H4 (cell line): ENCODE measurements at regions not wholly inside any gene's neighbourhood (a gene's known extent, or its start where the extent isn't known, plus 50 kb on each side); places are given as distances from the start of the nearest gene placed in this dataset.

Experiments
- DNase-seq: peaks from one replicate; pipeline ENCODE4 v3.0.0-alpha.2; 2015; ENCODE audit warnings: low spot score

DNA sequence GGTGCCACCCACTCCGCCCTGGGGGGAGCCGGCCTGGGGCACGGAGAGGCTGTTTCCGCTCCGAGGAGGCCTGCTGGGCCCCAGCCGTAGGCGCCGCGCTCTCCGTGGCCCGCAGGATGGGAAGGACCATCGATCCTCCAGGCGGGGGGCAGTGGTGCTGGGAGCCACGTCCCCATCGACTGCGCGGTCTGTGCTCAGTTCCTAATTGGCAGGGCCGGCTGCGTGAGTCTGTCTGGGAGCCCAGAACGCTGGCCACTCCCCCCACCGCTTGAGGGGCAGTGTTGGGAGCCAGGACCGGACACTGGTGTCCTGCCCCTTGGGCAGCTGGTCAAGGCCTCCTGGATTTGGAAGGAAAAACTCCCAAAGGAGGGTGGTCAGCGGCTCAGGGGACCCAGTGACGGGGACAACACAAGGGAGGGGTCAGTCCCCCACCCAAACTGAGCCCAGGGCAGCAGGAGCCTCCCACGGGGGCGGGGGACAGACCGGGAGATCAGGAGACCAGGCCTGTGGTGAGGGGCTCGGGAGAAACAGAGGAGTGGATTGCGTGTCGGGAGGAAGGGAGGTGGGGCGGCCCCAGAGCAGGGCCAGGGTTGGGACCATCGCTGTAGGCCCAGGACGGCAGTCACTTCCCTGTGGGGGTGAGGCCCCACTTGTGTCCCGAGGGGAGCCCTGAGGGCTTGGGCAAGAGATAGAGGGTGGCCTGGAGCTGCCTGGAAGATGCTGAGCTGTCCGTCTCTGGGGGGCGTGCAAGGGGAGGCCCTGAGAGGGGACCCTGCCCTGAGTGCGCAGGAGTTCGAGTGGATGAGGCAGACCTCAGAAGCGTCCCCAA, 89.0 kb downstream of the UNCX start:
- no peak for DNase-seq

- DNase-seq: no peak
Observed at GRCh38 chr7:1322240-1323110, 89.8 kb downstream of the UNCX start.

DNA sequence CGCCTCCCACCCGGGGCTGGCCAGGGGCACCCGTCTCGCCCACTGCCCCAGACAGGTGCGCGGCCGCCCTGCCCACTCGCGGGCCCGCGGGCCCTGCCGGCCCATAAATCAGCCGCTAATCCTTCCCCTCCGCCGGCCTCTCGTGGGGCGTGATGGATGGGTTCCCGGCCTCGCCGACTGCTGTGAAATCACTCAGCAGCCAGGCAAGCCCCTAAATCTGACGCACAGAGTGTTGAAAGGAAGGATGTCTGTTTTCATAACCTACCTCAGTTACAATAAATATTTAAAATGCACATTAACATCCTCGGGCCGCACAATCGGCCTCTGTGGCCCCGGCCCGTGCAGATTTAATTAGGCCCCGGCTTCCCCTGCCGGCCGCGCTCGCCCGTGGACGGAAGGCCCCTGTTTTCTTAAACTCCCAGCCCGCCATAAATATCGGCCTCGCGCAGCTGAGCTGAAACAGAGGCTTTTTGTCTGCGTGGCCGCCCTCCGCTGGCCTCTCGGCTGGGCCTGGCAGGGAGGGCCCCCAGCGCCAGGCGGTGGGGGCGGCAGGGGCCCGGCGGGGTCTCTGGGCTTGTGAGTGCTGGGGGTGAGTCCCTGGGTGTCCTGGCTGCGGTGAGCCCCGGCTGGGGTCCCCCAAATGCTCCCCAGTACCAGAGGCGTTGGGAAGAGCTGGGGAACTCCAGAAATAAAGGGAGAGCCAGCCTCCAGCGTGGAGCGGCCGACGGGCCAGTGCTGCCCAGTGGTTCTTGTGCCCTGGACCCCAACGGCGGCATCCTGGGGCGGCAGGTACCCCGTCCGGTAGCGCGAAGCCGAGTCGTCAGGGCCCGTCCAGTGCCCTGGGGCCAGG, 90.7 kb downstream of the UNCX start:
- no peak for DNase-seq

GRCh38 chr7:1324028-1324900, 91.6 kb downstream of the UNCX start:
- DNase-seq: no peak

- no peak for DNase-seq
Observed at GRCh38 chr7:1325246-1325645, 92.6 kb downstream of the UNCX start.

DNA sequence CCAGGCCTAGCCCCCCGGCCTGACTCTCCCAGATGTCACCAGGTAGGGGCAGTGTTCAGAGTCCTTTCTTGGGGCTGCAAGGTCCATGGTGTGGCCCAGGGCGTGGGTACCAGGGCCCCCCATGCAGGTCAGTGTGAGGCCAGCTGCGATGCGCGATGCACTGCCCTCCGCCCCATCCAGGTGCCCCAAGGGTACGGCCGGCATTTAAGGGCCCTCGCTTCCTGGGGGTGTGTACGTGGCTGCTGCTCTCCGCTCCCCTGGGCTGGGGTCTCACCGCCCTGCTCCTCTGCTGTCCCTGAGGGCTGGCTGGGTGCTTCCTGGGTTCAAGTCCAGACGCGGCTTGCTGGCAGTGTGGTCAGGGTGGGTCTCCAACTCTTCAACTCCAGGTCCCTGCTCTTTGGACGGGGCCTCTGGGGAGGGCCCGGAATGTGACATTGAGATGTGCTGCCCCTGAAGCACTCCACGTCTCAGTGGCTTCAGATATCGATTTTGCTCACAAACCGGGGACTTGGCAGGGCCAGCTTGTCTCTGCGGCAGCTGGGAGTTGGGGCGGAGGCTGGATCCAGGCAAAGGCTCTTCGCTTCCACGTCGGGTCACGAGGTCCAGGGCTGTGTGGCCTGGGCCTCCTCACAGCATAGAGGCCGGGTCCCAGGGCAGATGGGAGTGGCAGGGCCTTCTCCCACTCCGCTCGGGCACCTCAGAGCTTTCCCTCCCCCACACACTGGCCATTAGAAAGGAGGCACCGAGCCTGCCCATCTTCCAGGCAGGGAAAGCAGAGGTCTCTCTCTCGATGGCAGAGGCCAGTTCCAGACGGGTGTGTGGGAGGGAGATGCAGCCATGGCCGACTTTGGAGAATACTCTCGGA, 93.2 kb downstream of the UNCX start:
- no peak for DNase-seq

- no peak for DNase-seq
Observed at GRCh38 chr7:1326511-1326785, 93.8 kb downstream of the UNCX start.

GRCh38 chr7:1329261-1329660, 96.6 kb downstream of the UNCX start:
- no peak for DNase-seq

- no peak for DNase-seq
Observed at GRCh38 chr7:1329966-1330800, 97.5 kb downstream of the UNCX start.

GRCh38 chr7:1330801-1331425, 98.2 kb downstream of the UNCX start:
- DNase-seq: no peak

DNA sequence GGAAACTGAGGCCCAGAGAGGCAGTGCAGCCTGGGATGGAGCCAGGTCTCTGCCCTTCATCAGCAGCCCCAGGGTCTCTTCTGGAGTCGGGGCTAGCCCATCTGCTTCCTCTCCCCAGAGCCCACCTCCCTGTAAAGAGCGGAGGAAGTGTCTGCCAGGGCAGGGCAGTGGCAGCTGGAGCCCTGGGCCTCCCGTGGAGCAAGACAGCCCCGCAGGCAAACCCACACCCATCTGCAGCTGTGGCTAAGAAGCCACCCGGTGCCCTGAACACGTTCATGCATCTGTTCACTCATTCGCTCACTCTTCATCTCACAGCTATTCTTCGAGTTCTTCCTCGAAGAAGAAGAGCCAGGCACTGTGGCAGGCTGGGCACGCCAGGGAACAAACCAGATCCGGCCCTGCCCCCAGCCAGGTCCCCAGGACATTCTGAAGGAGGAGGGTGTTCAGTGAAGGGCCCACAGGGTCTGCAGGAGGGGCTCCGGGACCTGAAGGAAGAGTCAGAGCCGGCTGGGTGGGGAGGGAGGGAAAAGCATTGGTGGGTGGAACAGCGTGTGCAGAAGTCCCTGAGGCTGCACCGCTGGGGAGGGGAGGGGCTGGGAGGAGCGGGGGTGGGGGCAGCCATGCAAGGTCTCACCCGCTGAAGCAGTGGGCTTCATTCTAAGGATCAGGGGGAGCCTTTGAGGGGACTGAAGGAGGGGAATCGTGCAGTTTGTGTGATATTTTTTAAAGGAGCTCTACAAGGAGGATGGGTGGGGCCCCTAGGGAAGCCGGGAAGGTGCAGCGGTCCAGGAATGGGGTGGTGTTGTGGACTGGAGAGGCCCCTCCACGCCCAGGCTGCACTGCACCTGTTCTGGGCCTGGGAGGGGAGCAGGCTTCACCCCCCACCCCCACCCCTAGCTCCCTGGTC, 99.1 kb downstream of the UNCX start:
- no peak for DNase-seq

DNA sequence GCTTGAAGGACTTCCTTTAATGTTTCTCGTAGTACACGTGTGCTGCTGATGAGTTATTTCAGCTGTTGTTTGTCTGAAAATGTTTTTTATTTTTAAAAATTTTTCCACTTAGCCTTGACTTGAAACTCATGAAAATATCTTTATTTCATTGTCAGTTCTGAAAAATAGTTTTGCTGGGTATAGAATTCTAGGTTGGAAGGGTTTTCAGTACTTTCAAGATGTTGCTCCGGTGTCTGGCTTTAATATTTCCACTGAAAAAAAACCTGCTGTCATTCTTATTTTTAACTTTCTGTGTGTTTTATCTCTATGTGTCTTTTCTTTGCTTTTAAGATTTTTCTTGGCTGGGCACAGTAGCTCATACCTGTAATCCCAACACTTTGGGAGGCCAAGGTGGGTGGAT, 103.8 kb downstream of the UNCX start:
- DNase-seq: no peak

- no peak for DNase-seq
Observed at GRCh38 chr7:1339611-1340010, 106.9 kb downstream of the UNCX start.

GRCh38 chr7:1340031-1340430, 107.4 kb downstream of the UNCX start:
- no peak for DNase-seq

DNA sequence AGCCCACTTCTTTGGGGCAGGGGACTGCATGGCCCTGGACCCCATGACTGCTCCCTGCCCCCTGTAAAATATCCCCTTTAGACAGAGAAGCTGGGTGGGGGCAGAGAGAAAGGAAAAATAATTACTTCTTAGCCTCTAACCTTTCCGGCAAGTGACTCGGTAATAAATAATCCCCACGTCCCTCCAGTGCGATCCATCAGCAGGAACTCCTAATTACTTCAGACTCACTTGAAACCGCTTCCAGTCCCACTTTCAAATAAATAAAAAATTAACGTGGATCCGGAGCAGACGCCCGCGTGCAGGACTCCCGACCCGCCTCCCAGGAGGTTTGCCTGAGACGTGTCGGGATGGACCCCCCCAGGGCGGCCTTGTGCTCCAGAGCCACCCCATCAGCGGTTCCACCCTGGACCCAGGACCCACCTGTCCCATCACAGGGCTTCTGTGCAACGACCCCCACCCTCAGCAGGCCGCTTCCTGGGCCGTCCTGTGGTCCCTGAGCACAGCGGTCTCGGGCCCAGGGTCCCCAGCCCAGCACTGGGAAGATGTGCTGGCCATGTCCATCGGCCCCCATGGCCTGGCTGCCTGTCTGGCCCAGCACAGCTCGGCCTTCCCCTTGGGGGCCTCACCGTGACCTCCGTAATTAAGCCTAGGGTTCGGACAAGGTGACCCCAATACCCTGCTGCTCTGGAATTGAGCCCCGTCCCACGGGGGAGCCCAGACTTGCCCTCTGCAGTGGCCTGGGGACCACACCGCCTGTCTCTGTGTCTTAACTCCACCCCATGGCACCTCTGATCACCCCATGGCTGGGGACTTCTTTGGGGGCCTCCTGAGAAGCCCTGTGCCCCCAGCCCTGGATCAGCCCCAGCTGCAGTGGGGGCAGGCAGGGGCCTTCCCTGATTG, 108.0 kb downstream of the UNCX start:
- DNase-seq: no peak

GRCh38 chr7:1341361-1342089, 108.9 kb downstream of the UNCX start:
- DNase-seq: no peak
